Activated CD4-positive, alpha-beta T cell treated with anti-CD3 and anti-CD28 coated beads, Interleukin-2, Interleukin-4, amounts not matched to agents 100 ng/mL and 50 ng/mL, durations not matched to agents 16 hours and 8 hours (primary cell): ENCODE measurements at regions not wholly inside any gene's neighbourhood (a gene's known extent, or its start where the extent isn't known, plus 50 kb on each side); places are given as distances from the start of the nearest gene placed in this dataset.
"Not testable (repeated sequence)": the region's sequence is repeated elsewhere in the genome, so short reads cannot be mapped to it uniquely, and the experiment has no call there.

Experiments
- DNase-seq: peaks from one replicate; pipeline ENCODE4 v3.0.0-alpha.2; 2020; ENCODE audit warnings: low spot score

- DNase-seq = no peak
Measured at GRCh38 chr10:78596556-78596955, 472.2 kb upstream of the ZMIZ1 start.

GRCh38 chr10:78597796-78598555 lies 470.8 kb upstream of the ZMIZ1 start:
- DNase-seq = no peak

- no peak for DNase-seq
Measured at GRCh38 chr10:78599122-78599853, 469.5 kb upstream of the ZMIZ1 start.

GRCh38 chr10:78600121-78600665 lies 468.6 kb upstream of the ZMIZ1 start:
- DNase-seq = no peak

GRCh38 chr10:78600740-78601139 lies 468.0 kb upstream of the ZMIZ1 start:
- DNase-seq = no peak

GRCh38 chr10:78602201-78602932 lies 466.4 kb upstream of the ZMIZ1 start:
- no peak for DNase-seq

GRCh38 chr10:78604286-78604685 lies 464.5 kb upstream of the ZMIZ1 start:
- no peak for DNase-seq

GRCh38 chr10:78604721-78605120 lies 464.0 kb upstream of the ZMIZ1 start:
- no peak for DNase-seq

GRCh38 chr10:78605800-78606350 lies 462.9 kb upstream of the ZMIZ1 start:
- no peak for DNase-seq

- DNase-seq = not testable (repeated sequence)
Measured at GRCh38 chr10:78606766-78607165, 462.0 kb upstream of the ZMIZ1 start.

GRCh38 chr10:78609976-78610375 lies 458.8 kb upstream of the ZMIZ1 start:
- DNase-seq = no peak

- no peak for DNase-seq
Measured at GRCh38 chr10:78613132-78613531, 455.6 kb upstream of the ZMIZ1 start.

- no peak for DNase-seq
Measured at GRCh38 chr10:78614267-78614666, 454.5 kb upstream of the ZMIZ1 start.

GRCh38 chr10:78614744-78615143 lies 454.0 kb upstream of the ZMIZ1 start:
- DNase-seq = no peak

- DNase-seq = no peak
Measured at GRCh38 chr10:78616125-78616695, 452.6 kb upstream of the ZMIZ1 start.

- DNase-seq = no peak
Measured at GRCh38 chr10:78617115-78617514, 451.7 kb upstream of the ZMIZ1 start.

GRCh38 chr10:78617631-78618030 lies 451.1 kb upstream of the ZMIZ1 start:
- DNase-seq = no peak

GRCh38 chr10:78618050-78618449 lies 450.7 kb upstream of the ZMIZ1 start:
- no peak for DNase-seq

- no peak for DNase-seq
Measured at GRCh38 chr10:78619115-78619851, 449.5 kb upstream of the ZMIZ1 start.

GRCh38 chr10:78619896-78620295 lies 448.9 kb upstream of the ZMIZ1 start:
- DNase-seq = no peak
